ENCODE measurements at regions not wholly inside any gene's neighbourhood (a gene's known extent, or its start where the extent isn't known, plus 50 kb on each side); places are given as distances from the start of the nearest gene placed in this dataset.

DNA sequence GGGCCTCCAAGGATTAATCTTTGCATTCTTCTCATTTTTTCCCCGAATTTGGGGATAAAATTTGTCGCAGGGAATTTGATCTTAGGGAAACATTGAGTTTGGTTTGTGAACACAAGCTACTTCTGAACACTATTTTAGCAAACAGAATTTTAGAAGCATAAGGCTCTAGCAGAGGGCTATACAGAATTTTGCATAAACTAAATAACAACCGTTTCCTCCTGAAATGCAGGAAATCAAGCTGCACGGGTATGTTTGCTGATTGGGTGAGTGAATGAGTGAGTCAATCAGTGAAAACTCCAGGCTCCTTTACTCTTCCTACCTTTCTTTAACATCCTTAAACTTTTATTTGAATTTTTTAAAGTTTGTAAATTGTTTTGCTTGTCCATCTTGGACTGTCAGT is 81.3 kb upstream of the GNAO1 start:
- no peak for TF ChIP-seq JUND (IDR thresholded peaks at IDR 0.05; ENCODE audit: low read depth)
- DNase-seq (ENCODE audit: low read depth in 1 of 2, low spot score in 1 of 2) = no peak
- in situ Hi-C loops (cut with HindIII; ENCODE audit: low pct_unique_long_range_greater_than_20kb, low sequenced_read_pairs) = no loop called here

DNA sequence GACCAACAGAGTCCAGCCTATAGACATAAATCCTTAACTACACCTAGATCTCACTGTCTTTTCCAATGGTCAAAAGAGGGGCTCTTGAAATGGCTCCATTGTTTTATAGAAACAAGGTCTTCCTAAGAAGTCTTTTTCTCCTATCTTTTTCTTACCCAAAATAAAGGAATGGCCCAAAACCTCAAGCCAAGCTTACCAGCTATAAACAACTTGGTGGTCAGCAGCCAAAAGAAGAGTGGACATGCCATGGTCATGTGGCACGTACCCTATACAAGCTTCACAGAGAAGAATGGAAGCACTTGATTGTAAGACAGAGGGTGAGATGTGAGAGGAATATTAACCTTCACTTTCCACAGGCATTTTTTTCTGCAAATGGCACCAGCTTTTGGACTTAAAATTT is 82.1 kb upstream of the GNAO1 start:
- no peak for DNase-seq (ENCODE audit: low read depth in 1 of 2, low spot score in 1 of 2)
- no peak for TF ChIP-seq JUND (IDR thresholded peaks at IDR 0.05; ENCODE audit: low read depth)
- in situ Hi-C loops (cut with HindIII; ENCODE audit: low pct_unique_long_range_greater_than_20kb, low sequenced_read_pairs) = no loop called here

DNA sequence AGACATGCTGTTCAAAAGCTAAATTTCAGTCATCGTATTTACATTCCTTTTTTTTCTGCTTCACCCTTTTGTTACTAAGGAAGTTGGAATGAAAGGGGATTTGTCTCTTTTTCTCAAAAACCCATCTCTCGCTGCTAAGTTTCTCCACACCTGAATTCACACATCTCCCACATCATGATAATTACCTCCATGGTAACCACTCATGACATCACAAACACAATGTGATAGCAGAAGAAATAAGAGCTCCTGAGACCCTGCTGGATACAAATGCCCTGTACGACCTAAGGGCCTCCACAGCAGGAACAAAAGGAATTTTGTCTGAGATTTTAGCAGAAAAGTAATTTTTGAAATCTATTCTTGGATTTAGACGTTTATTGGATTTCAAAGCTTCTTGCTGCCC is 82.6 kb upstream of the GNAO1 start:
- in situ Hi-C loops (cut with HindIII; ENCODE audit: low pct_unique_long_range_greater_than_20kb, low sequenced_read_pairs) = no loop called here
- no peak for TF ChIP-seq JUND (IDR thresholded peaks at IDR 0.05; ENCODE audit: low read depth)
- no peak for DNase-seq (ENCODE audit: low read depth in 1 of 2, low spot score in 1 of 2)

DNA sequence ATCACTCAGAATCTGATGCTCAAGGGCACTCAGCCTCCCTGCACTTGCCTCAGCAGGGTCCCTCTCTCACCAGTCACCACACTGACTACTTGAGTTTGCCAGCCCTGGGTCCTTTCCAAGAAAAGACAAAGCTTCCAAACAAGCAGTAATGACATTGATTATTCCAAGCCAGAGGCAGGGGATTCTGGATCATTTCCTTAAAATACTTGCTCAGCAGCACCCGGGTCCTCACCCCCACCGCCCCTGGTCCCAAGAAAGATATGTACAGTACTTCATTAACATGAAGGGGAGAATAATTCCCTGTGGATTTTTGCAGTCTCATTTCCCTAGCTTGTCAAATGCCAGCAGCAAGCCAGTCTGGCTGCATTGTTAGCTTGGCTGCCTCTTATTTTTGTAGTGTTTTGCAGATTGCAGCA is 83.2 kb upstream of the GNAO1 start:
- DNase-seq (ENCODE audit: low read depth in 1 of 2, low spot score in 1 of 2) = no peak
- in situ Hi-C loops (cut with HindIII; ENCODE audit: low pct_unique_long_range_greater_than_20kb, low sequenced_read_pairs) = no loop called here
- TF ChIP-seq JUND (IDR thresholded peaks at IDR 0.05; ENCODE audit: low read depth) = no peak

DNA sequence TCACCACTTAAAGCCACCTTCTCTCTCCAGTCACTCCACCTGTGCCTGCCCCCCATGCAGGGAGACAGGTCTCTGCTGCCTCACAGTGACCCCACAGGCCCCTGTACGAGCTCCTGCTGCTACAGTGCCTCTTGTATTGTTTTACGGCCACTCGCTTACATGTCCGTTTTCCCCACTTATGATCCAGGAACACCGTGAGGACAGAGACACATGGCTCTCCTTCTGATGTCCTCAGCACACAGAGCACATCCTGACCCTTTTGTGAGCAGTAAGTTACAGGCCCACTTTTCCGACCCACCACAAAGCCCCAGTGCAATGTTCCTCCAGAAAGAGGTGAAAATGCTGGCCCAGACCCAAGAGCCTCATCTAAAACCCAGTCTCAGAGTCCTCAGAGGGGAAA is 84.8 kb upstream of the GNAO1 start:
- DNase-seq (ENCODE audit: low read depth in 1 of 2, low spot score in 1 of 2) = no peak
- in situ Hi-C loops (cut with HindIII; ENCODE audit: low pct_unique_long_range_greater_than_20kb, low sequenced_read_pairs) = no loop called here
- TF ChIP-seq JUND (IDR thresholded peaks at IDR 0.05; ENCODE audit: low read depth) = no peak

DNA sequence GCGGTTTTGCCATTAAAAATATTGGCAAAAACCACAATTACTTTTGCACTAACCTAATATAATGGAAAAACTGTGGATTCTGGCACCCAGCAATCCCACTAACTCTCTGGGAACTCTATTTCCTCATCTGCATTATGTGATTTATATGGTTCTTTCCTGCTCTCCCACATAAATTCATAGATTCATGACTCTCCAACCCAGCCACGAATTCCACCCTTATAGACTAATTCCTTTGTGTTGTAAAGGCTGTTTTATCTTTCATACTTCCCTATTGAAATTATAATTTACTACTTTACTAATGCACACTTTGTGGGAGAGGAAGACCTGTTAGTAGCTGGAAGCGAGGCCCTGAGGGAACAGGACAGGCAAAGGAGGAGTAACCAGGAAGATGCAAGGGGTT is 88.4 kb upstream of the GNAO1 start:
- TF ChIP-seq JUND (IDR thresholded peaks at IDR 0.05; ENCODE audit: low read depth) = no peak
- in situ Hi-C loops (cut with HindIII; ENCODE audit: low pct_unique_long_range_greater_than_20kb, low sequenced_read_pairs) = no loop called here
- no peak for DNase-seq (ENCODE audit: low read depth in 1 of 2, low spot score in 1 of 2)

DNA sequence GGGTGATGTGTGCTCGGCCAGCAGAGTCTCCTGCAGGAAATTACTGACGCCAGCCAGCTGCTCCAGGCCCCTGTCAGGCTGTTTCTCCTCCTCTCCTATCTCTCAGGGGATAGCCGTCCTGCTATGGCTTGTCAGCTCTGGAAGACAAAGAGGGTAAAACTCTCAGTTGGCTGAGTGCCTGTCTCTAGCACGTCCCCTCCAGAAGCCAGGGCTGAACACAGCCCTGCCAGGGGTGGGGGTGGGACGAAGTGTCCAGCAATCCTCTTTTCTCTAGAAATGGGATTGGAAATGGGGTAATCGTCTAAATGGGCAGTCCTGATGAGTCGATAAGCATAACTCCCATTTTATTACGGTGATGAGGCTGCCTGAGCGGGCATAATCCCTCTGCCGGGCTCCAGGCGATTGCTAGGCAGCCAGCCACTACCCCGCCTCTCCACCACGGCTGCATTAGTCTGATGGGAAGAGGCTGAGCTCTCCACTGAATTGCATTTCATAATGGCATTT is 89.1 kb upstream of the GNAO1 start:
- no peak for TF ChIP-seq JUND (IDR thresholded peaks at IDR 0.05; ENCODE audit: low read depth)
- in situ Hi-C loops (cut with HindIII; ENCODE audit: low pct_unique_long_range_greater_than_20kb, low sequenced_read_pairs) = no loop called here
- no peak for DNase-seq (ENCODE audit: low read depth in 1 of 2, low spot score in 1 of 2)

DNA sequence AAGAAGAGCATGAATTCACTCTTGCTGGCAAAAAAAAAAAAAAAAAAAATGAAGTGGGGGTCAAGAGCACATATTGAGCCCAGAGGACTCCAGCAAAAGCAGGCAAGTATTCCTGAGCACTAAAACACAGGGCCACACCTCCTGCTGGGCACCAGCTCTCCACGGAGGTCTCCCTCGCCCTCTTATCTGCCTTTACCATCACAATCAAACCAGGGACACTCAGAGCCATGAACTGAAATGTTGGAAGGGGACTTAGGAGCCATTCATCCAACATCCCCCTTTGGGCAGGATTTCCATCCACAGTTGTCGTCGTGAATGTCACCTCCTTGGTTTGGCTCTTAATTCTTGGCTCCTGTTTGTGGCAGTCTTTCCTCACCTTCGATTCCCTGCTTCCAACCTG is 89.8 kb upstream of the GNAO1 start:
- in situ Hi-C loops (cut with HindIII; ENCODE audit: low pct_unique_long_range_greater_than_20kb, low sequenced_read_pairs) = no loop called here
- DNase-seq (ENCODE audit: low read depth in 1 of 2, low spot score in 1 of 2) = no peak
- TF ChIP-seq JUND (IDR thresholded peaks at IDR 0.05; ENCODE audit: low read depth) = no peak

DNA sequence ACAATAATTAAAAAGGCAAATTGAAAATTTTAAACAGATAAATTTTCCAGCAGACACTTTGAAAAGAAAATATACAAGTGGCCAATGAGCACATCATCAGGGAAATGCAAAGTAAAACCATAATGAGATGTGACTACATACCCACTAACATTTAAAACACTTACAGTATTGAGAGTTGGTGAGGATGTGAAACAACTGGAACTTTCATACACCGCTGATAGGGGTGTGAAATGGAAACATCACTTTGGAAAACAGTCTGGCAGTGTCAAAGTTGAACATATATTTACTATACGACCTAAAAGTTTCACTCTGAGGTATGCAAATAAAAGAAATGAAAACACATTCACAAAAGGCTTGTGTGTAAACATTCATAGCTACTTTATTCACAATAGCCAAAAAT is 94.0 kb upstream of the GNAO1 start:
- DNase-seq (ENCODE audit: low read depth in 1 of 2, low spot score in 1 of 2) = no peak
- no peak for TF ChIP-seq JUND (IDR thresholded peaks at IDR 0.05; ENCODE audit: low read depth)
- in situ Hi-C loops (cut with HindIII; ENCODE audit: low pct_unique_long_range_greater_than_20kb, low sequenced_read_pairs) = no loop called here

DNA sequence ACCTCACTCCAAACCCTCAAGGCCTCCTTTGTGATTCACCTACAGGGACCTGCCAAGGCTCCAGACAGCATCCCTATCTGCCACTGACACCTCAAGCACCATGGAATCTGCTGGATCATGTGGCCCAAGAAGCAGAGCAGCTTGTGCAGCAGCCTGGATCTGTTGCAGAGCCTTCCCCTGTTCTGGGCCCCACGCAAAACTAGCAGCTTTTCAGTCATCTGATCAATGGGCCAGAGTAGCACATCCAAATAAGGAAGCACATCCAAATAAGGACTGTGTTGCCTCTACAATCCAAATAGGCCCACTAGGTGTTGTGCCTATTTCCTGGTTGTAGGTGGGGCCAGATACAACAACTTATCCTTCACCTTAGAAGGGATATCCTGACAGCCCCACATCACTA is 97.1 kb upstream of the GNAO1 start:
- in situ Hi-C loops (cut with HindIII; ENCODE audit: low pct_unique_long_range_greater_than_20kb, low sequenced_read_pairs) = no loop called here
- no peak for DNase-seq (ENCODE audit: low read depth in 1 of 2, low spot score in 1 of 2)

DNA sequence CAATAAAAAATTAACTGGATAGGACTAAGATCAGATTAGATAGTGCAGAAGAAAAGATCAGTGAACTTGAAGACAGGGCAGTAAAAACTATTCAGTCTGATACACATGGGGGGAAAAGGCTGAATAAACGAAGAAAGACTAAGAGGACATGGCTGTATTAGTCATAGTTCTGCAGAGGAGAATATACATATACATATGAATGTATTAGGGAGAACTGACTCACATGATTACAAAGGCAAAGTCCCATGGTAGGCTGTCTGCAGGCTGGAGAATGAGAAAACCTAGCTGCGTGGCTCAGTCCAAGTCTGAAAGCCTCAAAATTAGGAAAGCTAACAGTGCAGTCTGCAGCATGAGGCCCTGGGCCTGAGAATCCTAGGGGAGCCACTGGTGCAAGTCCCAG is 98.2 kb upstream of the GNAO1 start:
- DNase-seq (ENCODE audit: low read depth in 1 of 2, low spot score in 1 of 2) = no peak
- no peak for TF ChIP-seq JUND (IDR thresholded peaks at IDR 0.05; ENCODE audit: low read depth)
- in situ Hi-C loops (cut with HindIII; ENCODE audit: low pct_unique_long_range_greater_than_20kb, low sequenced_read_pairs) = no loop called here

More for the DNA sequence above, 97.1 kb upstream of the GNAO1 start:
- no peak for TF ChIP-seq JUND (IDR thresholded peaks at IDR 0.05; ENCODE audit: low read depth)

DNA sequence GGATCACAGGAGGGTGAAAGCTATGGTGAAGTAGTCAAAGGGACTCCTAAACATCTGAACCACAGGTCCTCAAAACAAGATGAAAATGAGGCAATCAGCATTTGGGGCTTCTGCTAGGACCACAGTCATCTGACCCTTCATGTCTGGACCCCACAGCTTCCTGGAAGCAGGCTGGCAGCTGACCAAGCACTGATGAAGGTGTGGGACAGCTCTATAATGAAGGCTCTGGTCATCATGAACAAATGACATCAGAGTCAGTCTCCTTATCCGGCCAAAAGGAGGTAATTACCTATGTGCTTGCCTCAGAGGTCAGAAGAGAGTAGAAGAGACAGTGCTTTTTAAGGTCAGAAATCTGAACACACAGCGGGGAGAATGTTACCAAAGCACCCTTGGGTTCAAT is 101.2 kb upstream of the GNAO1 start:
- DNase-seq (ENCODE audit: low read depth in 1 of 2, low spot score in 1 of 2) = no peak
- no peak for TF ChIP-seq JUND (IDR thresholded peaks at IDR 0.05; ENCODE audit: low read depth)
- in situ Hi-C loops (cut with HindIII; ENCODE audit: low pct_unique_long_range_greater_than_20kb, low sequenced_read_pairs) = no loop called here

DNA sequence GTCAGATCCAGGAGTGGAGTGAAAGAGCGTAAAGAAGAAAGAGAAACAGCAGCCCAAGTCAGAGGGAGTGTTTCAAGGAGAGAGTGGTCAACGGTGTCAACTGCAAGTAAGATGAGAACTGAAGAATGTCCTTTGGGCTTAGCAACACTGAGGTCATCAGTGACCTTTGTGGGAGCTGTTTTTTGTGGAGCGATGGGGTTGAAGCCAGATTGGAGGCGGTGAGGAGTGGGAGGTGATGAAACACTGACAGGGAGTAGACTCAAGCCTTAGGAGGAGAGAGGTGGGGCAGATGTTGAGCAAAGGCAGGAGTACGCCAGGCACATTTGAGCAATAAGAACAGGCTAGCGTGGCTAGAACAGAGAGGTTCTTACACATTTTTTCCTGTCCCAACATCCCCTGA is 103.7 kb upstream of the GNAO1 start:
- DNase-seq (ENCODE audit: low read depth in 1 of 2, low spot score in 1 of 2) = no peak
- no peak for TF ChIP-seq JUND (IDR thresholded peaks at IDR 0.05; ENCODE audit: low read depth)
- in situ Hi-C loops (cut with HindIII; ENCODE audit: low pct_unique_long_range_greater_than_20kb, low sequenced_read_pairs) = no loop called here

DNA sequence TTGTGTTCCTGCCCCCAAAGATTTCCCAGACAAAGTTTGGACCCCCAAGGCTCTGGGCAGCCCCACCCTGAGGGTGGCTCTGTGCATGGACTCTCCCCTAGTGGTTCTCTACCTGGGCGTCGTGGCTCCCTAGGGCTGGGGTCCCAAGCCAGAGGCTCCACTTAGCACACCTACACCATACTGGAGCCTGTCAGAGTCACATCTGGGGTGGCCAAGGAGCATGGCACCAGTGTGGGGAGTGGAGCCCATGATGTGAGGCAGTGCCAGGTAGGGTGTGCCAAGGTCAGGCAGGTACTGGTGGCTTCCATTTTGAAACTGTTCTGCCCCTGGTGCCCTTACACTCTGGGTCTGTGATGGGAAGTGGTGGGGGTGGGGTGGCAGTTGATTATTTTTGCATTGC is 109.9 kb upstream of the GNAO1 start:
- in situ Hi-C loops (cut with HindIII; ENCODE audit: low pct_unique_long_range_greater_than_20kb, low sequenced_read_pairs) = no loop called here
- DNase-seq (ENCODE audit: low read depth in 1 of 2, low spot score in 1 of 2) = no peak
- no peak for TF ChIP-seq JUND (IDR thresholded peaks at IDR 0.05; ENCODE audit: low read depth)
